HT-29 (cell line): ENCODE measurements at regions not wholly inside any gene's neighbourhood (a gene's known extent, or its start where the extent isn't known, plus 50 kb on each side); places are given as distances from the start of the nearest gene placed in this dataset. TPM values are rescaled to one million over a fixed set of nuclear protein-coding genes. Genes with fewer than 3 reads are reported as not detected.

Source experiments
- small RNA-seq: library from RNA; depleted of rRNA; stranded (forward); fragments of <200 nt; gene quantifications from one replicate; pipeline ENCODE3, GENCODE V24; 2014

Small RNA genes in the stretch of these regions (small RNA-seq; reads per million reads assigned to genes)
- not detected for gene AC116562.3
